ENCODE measurements at regions not wholly inside any gene's neighbourhood (a gene's known extent, or its start where the extent isn't known, plus 50 kb on each side); places are given as distances from the start of the nearest gene placed in this dataset.

DNA sequence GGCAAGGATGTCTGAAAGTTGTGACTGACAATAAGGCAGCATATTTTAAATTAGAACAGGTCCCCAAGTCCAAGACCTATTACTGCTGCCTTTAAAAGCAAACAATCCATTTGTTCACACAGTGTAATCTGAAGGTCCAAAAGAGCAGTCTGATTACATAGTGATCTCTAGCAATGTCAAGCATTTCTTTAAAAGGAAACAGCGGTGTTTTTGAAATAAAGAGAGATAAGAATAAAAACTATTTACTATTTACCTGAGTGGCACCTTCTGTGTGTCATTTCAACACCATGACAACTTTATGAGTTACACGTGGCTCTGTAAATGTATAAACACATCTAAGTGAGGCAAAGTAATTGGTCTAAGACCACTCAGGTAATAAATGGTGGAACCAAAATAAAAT is 1009.9 kb upstream of the CNTNAP5 start:
- no peak for DNase-seq (ENCODE audit: low read depth)

DNA sequence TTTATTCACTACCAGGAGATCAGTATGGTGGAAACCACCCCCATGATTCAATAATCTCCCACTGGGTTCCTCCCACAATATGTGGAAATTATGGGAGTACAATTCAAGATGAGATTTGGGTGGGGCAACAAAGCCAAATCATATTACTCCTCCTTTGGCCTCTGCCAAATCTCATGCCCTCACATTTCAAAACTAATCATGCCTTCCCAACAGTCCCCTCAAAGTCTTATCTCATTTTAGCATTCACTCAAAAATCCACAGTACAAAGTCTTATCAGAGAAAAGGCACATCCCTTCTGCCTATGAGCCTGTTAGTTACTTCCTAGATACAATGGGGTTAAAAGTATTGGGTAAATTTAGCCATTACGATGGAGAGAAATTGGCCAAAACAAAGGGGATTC is 989.5 kb upstream of the CNTNAP5 start:
- DNase-seq (ENCODE audit: low read depth) = no peak

- no peak for DNase-seq (ENCODE audit: low read depth)
These were observed 988.8 kb upstream of the CNTNAP5 start for GRCh38 chr2:123036300-123036699.

- DNase-seq (ENCODE audit: low read depth) = no peak
These were observed 984.6 kb upstream of the CNTNAP5 start for GRCh38 chr2:123040506-123040905.

- no peak for DNase-seq (ENCODE audit: low read depth)
These were observed 981.6 kb upstream of the CNTNAP5 start for GRCh38 chr2:123043458-123043857.

GRCh38 chr2:123045713-123046112 is 979.4 kb upstream of the CNTNAP5 start:
- no peak for DNase-seq (ENCODE audit: low read depth)

- DNase-seq (ENCODE audit: low read depth) = no peak
These were observed 977.9 kb upstream of the CNTNAP5 start for GRCh38 chr2:123047186-123047585.

- DNase-seq (ENCODE audit: low read depth) = no peak
These were observed 974.0 kb upstream of the CNTNAP5 start for GRCh38 chr2:123051136-123051535.

GRCh38 chr2:123061534-123061933 is 963.6 kb upstream of the CNTNAP5 start:
- no peak for DNase-seq (ENCODE audit: low read depth)

- no peak for DNase-seq (ENCODE audit: low read depth)
These were observed 951.7 kb upstream of the CNTNAP5 start for GRCh38 chr2:123073371-123073770.

GRCh38 chr2:123073956-123074355 is 951.1 kb upstream of the CNTNAP5 start:
- no peak for DNase-seq (ENCODE audit: low read depth)

- DNase-seq (ENCODE audit: low read depth) = no peak
These were observed 948.0 kb upstream of the CNTNAP5 start for GRCh38 chr2:123077101-123077500.

- no peak for DNase-seq (ENCODE audit: low read depth)
These were observed 944.8 kb upstream of the CNTNAP5 start for GRCh38 chr2:123080331-123080730.

- DNase-seq (ENCODE audit: low read depth) = no peak
These were observed 939.6 kb upstream of the CNTNAP5 start for GRCh38 chr2:123085484-123085883.

GRCh38 chr2:123086613-123087385 is 938.3 kb upstream of the CNTNAP5 start:
- no peak for DNase-seq (ENCODE audit: low read depth)

DNA sequence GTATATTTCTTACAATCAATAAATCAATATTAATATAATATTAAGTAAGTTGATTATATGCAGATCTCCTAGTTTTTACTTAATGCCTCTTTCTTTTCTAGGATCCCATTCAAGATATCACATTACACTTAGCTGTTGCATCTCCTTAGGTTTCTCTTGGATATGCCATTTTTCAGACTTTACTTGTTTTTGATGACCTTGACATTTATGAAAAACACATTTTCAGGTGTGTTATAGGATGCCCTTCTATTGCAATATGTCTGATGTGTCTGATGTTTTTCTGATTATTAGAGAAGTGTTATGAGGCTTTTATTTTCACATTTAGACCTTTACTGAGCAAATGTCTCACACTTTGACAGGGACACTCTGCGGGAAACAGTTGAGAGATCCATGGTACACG is 933.6 kb upstream of the CNTNAP5 start:
- no peak for DNase-seq (ENCODE audit: low read depth)

- DNase-seq (ENCODE audit: low read depth) = no peak
These were observed 931.9 kb upstream of the CNTNAP5 start for GRCh38 chr2:123093199-123093598.

- no peak for DNase-seq (ENCODE audit: low read depth)
These were observed 929.8 kb upstream of the CNTNAP5 start for GRCh38 chr2:123095219-123095835.

DNA sequence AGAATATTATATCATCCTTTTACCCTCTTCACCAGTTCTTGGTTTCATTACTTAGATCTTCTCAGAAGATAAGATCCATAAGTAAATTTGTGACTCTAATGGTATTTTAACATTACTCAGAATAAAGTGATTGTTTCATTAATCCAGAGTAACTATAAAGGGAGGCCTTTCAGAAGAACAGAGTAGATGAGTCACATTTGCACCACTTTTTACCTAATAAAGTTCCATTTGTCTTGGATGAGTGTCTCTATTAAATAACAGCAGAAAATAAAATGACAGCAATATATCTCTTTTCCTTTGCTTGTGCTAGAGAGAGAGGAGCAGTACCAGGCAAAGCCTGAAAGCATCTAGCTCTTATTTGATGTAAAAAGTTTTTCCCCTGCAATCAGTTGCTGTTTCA is 926.5 kb upstream of the CNTNAP5 start:
- no peak for DNase-seq (ENCODE audit: low read depth)

DNA sequence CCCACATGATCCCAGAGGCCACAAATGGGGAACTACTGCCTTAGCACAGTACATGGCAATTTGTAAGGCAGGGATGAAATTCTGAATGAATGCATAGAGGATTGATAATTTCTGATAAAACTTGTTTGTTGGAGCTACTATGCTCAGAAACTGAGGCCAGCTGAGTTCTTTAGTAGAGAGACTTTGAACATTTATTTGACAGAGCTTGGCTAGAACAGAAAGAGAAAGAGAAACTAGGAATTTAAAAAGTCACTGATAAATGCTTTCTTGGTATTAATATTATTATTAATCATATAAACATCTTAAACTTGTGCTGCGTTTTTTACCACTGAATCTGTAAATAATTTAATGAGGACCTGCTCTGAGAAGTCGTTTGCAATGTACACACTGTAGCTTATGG is 923.7 kb upstream of the CNTNAP5 start:
- DNase-seq (ENCODE audit: low read depth) = no peak

DNA sequence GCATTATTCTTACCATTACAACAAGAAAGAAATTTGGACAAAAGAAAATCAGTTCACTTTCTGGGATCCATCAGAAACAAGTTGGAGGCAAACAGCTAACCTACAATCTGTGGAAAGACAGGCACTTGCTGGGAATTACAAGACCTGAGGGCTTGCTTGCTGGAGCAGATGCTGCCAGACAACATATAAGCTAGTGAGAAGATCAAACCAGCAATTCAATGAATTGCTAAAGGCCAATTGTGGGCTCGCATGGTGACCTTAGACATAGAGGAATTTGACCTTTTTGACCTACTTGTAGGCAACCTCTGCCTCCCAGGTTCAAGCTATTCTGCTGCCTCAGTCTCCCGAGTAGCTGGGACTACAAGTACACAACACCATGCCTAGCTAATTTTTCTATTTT is 921.2 kb upstream of the CNTNAP5 start:
- no peak for DNase-seq (ENCODE audit: low read depth)

DNA sequence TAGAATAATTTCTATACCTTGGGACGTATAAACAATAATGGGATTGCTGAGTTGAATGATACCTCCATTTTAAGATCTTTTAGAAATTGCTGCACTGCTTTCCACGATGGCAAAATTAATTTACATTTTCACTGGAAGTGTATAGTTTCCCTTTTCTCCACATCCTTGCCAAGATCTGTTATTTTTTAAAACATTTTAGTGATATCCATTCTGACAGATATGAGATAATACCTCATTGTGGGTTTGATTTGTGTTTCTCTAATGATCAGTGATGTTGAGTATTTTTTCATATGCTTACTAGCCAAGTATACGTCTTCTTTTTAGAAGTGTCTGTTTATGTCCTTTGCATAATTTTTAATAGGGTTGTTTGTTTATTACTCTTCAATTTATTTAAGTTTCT is 908.5 kb upstream of the CNTNAP5 start:
- DNase-seq (ENCODE audit: low read depth) = no peak

DNA sequence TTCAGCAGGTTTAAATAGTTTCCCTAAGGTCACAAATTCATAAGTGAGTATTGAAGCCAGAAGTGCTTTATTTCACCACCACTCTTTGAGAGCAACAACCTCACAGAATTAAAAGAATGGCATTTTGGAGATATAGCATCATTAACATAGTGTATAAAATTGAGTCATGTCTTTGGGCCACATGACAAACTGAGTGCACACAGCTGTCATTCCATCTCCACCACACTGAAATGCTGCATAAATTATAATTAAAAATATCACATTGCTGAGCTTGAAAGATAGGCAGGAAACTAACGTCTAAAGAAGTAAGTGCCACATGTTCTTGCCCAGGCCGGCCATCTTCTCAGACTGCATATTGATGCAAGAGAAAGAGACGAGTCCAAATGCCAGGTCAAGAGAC is 897.9 kb upstream of the CNTNAP5 start:
- no peak for DNase-seq (ENCODE audit: low read depth)

DNA sequence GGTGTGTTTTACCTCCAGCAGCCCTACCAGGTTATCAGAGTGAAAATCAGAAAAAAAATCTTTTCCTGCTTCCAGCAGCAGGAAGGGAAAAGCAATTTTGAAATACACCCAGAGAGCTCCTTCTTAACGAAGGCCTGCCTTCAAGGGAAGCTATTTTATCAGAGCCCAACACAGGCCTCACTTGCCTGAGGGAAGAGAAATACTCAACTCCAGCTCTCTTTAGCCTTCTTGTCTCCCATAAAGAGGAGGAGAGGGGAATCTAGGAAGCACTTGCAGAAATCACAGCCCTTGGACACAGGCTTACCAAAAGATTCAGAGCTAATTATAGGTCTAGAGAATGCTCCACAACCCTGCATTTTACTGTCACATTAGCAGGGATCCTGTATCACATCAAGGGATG is 896.1 kb upstream of the CNTNAP5 start:
- DNase-seq (ENCODE audit: low read depth) = no peak

Data from stimulated activated CD4-positive, alpha-beta T cell treated with anti-CD3 and anti-CD28 coated beads, Interleukin-2, amount 100 ng/mL, for 4 hours (primary cell).